ENCODE measurements at regions not wholly inside any gene's neighbourhood (a gene's known extent, or its start where the extent isn't known, plus 50 kb on each side); places are given as distances from the start of the nearest gene placed in this dataset.
"Not testable (repeated sequence)": the region's sequence is repeated elsewhere in the genome, so short reads cannot be mapped to it uniquely, and the experiment has no call there.

GRCh38 chr4:116180157-116180601 lies 905.2 kb downstream of the TRAM1L1 start:
- DNase-seq (ENCODE audit: extremely low read depth, low read depth), result no peak
- no peak for TF ChIP-seq CTCF (IDR thresholded peaks at IDR 0.05; ENCODE audit: low read depth, low read length)

GRCh38 chr4:116151371-116151770 lies 934.0 kb downstream of the TRAM1L1 start:
- not testable (repeated sequence) for DNase-seq (ENCODE audit: extremely low read depth, low read depth)

- no peak for TF ChIP-seq CTCF (IDR thresholded peaks at IDR 0.05; ENCODE audit: low read depth, low read length)
- DNase-seq (ENCODE audit: extremely low read depth, low read depth), result no peak
These were observed 935.2 kb downstream of the TRAM1L1 start for GRCh38 chr4:116150152-116150551.

- no peak for DNase-seq (ENCODE audit: extremely low read depth, low read depth)
- TF ChIP-seq CTCF (IDR thresholded peaks at IDR 0.05; ENCODE audit: low read depth, low read length), result no peak
These were observed 942.2 kb downstream of the TRAM1L1 start for GRCh38 chr4:116143198-116143597.

- DNase-seq (ENCODE audit: extremely low read depth, low read depth), result no peak
- TF ChIP-seq CTCF (IDR thresholded peaks at IDR 0.05; ENCODE audit: low read depth, low read length), result no peak
These were observed 952.4 kb downstream of the TRAM1L1 start for GRCh38 chr4:116132946-116133345.

- DNase-seq (ENCODE audit: extremely low read depth, low read depth), result no peak
- no peak for TF ChIP-seq CTCF (IDR thresholded peaks at IDR 0.05; ENCODE audit: low read depth, low read length)
These were observed 958.6 kb downstream of the TRAM1L1 start for GRCh38 chr4:116126794-116127193.

- TF ChIP-seq CTCF (IDR thresholded peaks at IDR 0.05; ENCODE audit: low read depth, low read length), result no peak
- DNase-seq (ENCODE audit: extremely low read depth, low read depth), result no peak
These were observed 963.3 kb downstream of the TRAM1L1 start for GRCh38 chr4:116122124-116122523.

- no peak for TF ChIP-seq CTCF (IDR thresholded peaks at IDR 0.05; ENCODE audit: low read depth, low read length)
- DNase-seq (ENCODE audit: extremely low read depth, low read depth), result no peak
These were observed 967.2 kb downstream of the TRAM1L1 start for GRCh38 chr4:116118221-116118620.

- DNase-seq (ENCODE audit: extremely low read depth, low read depth), result not testable (repeated sequence)
These were observed 972.5 kb downstream of the TRAM1L1 start for GRCh38 chr4:116112861-116113260.
